K562 (cell line): ENCODE measurements at regions not wholly inside any gene's neighbourhood (a gene's known extent, or its start where the extent isn't known, plus 50 kb on each side); places are given as distances from the start of the nearest gene placed in this dataset.

Source experiments
- ATAC-seq: fragments of 200-7000 bp; cut with Tn5 transposase; 3 replicates; pipeline ENCODE4 v1.9.1; 2020; ENCODE audit warnings: moderate library complexity
- BruUV-seq: library from RNA; stranded (reverse); fragments of 400-500 nt; replicated peaks from 2 replicates; lab custom pipeline; 2021; lab: Mats Ljungman, UMichigan
- CTCF ChIA-PET: fragments of 300-600 bp; formaldehyde crosslinking; extraction: SDS; loops from one replicate; lab custom pipeline; 2021; ENCODE audit warnings: low intra/inter-chr PET ratio; lab: Yijun Ruan, JAX
- POLR2A ChIA-PET: fragments of 300-600, 350-650 bp; sonication (Branson Sonifier 250); formaldehyde crosslinking; extraction: SDS; loops from one replicate; lab custom pipeline; 2021; ENCODE audit warnings: antibody characterized with exemption, inconsistent platforms; lab: Yijun Ruan, JAX
- DNase-seq, 4 experiments: peaks; one replicate each; pipeline versions ENCODE4 v3.0.0 to v3.0.0-alpha.2; 2011 to 2018; ENCODE audit warnings: low spot score in 3 of 4, mixed read lengths in 3 of 4; ENCODE audit errors: extremely low read depth in 1 of 4
- FAIRE-seq: peaks from 2 replicates; lab custom pipeline; 2011; peaks lifted over from hg19 to GRCh38; lab: Jason Lieb, UNC
- H2AFZ ChIP-seq: 2 replicates; pipeline ENCODE4 v1.6.0; 2011; ENCODE audit warnings: low read depth, low read length, control low read depth, inconsistent platforms
- H3K27ac ChIP-seq: fragments of 200-600 bp; 3 replicates; pipeline ENCODE4 v1.8.0; 2011; ENCODE audit warnings: low read depth, mild to moderate bottlenecking, control low read depth, inconsistent platforms, low read length, moderate library complexity, mixed read lengths; ENCODE audit errors: extremely low read depth
- H3K27me3 ChIP-seq, 2 experiments: fragments of 300-600 bp in 1 of 2; 2 replicates in 1 of 2; 3 replicates in 1 of 2; pipeline versions ENCODE4 v1.6.0 to v1.8.0; 2011; ENCODE audit warnings: inconsistent platforms in 2 of 2, low read length in 2 of 2, mild to moderate bottlenecking in 1 of 2, mixed read lengths in 1 of 2, moderate library complexity in 1 of 2; ENCODE audit not compliant: control insufficient read depth in 2 of 2, insufficient read depth in 2 of 2
- H3K36me3 ChIP-seq: fragments of 300-600 bp; 3 replicates; pipeline ENCODE4 v1.8.0; 2011; ENCODE audit warnings: mild to moderate bottlenecking, low read length, inconsistent platforms; ENCODE audit not compliant: control insufficient read depth, insufficient read depth
- H3K4me1 ChIP-seq, 2 experiments: fragments of 200-600 bp in 1 of 2; replicated peaks in 1 of 2; 2 replicates in 1 of 2; 3 replicates in 1 of 2; pipeline versions ENCODE4 v1.5.1 to v1.8.0; 2011; ENCODE audit warnings: inconsistent platforms in 2 of 2, low read length in 2 of 2, mild to moderate bottlenecking in 1 of 2, mixed read lengths in 1 of 2, moderate library complexity in 1 of 2; ENCODE audit not compliant: control insufficient read depth in 2 of 2, insufficient read depth in 2 of 2
- H3K4me2 ChIP-seq: 2 replicates; pipeline ENCODE4 v1.6.1; 2011; ENCODE audit warnings: low read length, control low read depth, inconsistent platforms, mixed read lengths; ENCODE audit not compliant: insufficient read depth
- H3K4me3 ChIP-seq: fragments of 200-600 bp; sonication (generic), shearing (Covaris generic); 2 replicates; pipeline ENCODE4 v1.5.1; 2016; ENCODE audit warnings: control low read depth, inconsistent platforms
- H3K79me2 ChIP-seq: fragments of 200-600 bp; 3 replicates; pipeline ENCODE4 v1.8.0; 2011; ENCODE audit warnings: low read length, inconsistent platforms; ENCODE audit not compliant: control insufficient read depth, insufficient read depth
- H3K9ac ChIP-seq, 2 experiments: 2 replicates each; pipeline versions ENCODE4 v1.6.0 to v1.6.1; 2011; ENCODE audit warnings: low read depth in 2 of 2, low read length in 2 of 2, control low read depth in 1 of 2, inconsistent platforms in 1 of 2, mild to moderate bottlenecking in 1 of 2, mixed read lengths in 1 of 2; ENCODE audit not compliant: insufficient read depth in 1 of 2
- H3K9me1 ChIP-seq: one replicate; pipeline ENCODE4 v1.6.0; 2011; ENCODE audit warnings: inconsistent platforms, mild to moderate bottlenecking, low read length, moderate library complexity; ENCODE audit not compliant: control insufficient read depth, insufficient read depth
- H3K9me3 ChIP-seq: replicated peaks from 2 replicates; pipeline ENCODE4 v1.5.1; 2011; ENCODE audit warnings: low read depth, low read length, inconsistent platforms; ENCODE audit not compliant: control insufficient read depth, insufficient read depth
- H4K20me1 ChIP-seq: replicated peaks from 2 replicates; pipeline ENCODE4 v1.6.1; 2011; ENCODE audit warnings: low read length, inconsistent platforms, mixed read lengths; ENCODE audit not compliant: control insufficient read depth, insufficient read depth
- ASH1L ChIP-seq: fragments of 450-650 bp; IDR thresholded peaks from 2 replicates; pipeline ENCODE4 v1.6.1; 2018; ENCODE audit warnings: borderline replicate concordance, mild to moderate bottlenecking, low read depth; ENCODE audit not compliant: partially characterized antibody
- CEBPB ChIP-seq: fragments of 450-650 bp; IDR thresholded peaks from 2 replicates; pipeline ENCODE4 v1.6.1; 2016; ENCODE audit warnings: missing genetic modification characterization, missing compliant biosample characterization
- ETS1 ChIP-seq: conservative IDR thresholded peaks from 2 replicates; pipeline ENCODE4 v1.6.1; 2011; ENCODE audit warnings: low read depth, mild to moderate bottlenecking, low read length; ENCODE audit not compliant: control insufficient read depth
- FOS ChIP-seq: IDR thresholded peaks from 3 replicates; pipeline ENCODE4 v1.6.1; 2011; ENCODE audit not compliant: insufficient read length; ENCODE audit errors: extremely low read depth
- HOMEZ ChIP-seq: fragments of 250-450 bp; sonication (Bioruptor Pico); IDR thresholded peaks from 2 replicates; pipeline ENCODE4 v1.4.0; 2020; ENCODE audit warnings: mild to moderate bottlenecking, moderate library complexity
- ILF3 ChIP-seq: fragments of 450-650 bp; IDR thresholded peaks from 2 replicates; pipeline ENCODE4 v1.6.1; 2018; ENCODE audit warnings: antibody characterized with exemption, mild to moderate bottlenecking, moderate library complexity, borderline replicate concordance
- NFIC ChIP-seq: fragments of 450-650 bp; IDR thresholded peaks from 2 replicates; pipeline ENCODE4 v1.6.1; 2017; ENCODE audit warnings: mild to moderate bottlenecking, inconsistent platforms
- PTRF ChIP-seq: fragments of 450-650 bp; IDR thresholded peaks from 2 replicates; pipeline ENCODE4 v1.6.1; 2016; ENCODE audit warnings: mild to moderate bottlenecking, missing genetic modification characterization, missing compliant biosample characterization
- ZFP30 ChIP-seq: fragments of 250-450 bp; sonication (Bioruptor Pico); IDR thresholded peaks from 2 replicates; pipeline ENCODE4 v1.8.0; 2022; ENCODE audit warnings: moderate library complexity, mild to moderate bottlenecking, inconsistent platforms, borderline replicate concordance
- ZNF184 ChIP-seq: sonication (generic); formaldehyde crosslinking; IDR thresholded peaks from 2 replicates; pipeline ENCODE4 v1.5.0; 2020; ENCODE audit warnings: missing genetic modification reagents
- ZNF274 ChIP-seq: IDR thresholded peaks from 2 replicates; pipeline ENCODE4 v1.6.1; 2011; ENCODE audit warnings: low read depth, mild to moderate bottlenecking, low read length, moderate library complexity, borderline replicate concordance
- WGBS: fragments of 100-300 bp; shearing (Covaris generic); methylation state at CpG from one replicate; pipeline ENCODE4 v1.1.6; 2016; ENCODE audit warnings: low coverage, mixed read lengths; ENCODE audit not compliant: insufficient coverage; ENCODE audit errors: missing lambda C conversion rate; 5-methylcytosine and 5-hydroxymethylcytosine counted together
- in situ Hi-C: fragments of 300-500 bp; cut with MboI; formaldehyde crosslinking; loops from 4 replicates; pipeline ENCODE4 v1.15.0; 2018; ENCODE audit warnings: inconsistent platforms, mixed read lengths
- intact Hi-C: fragments of 100-400 bp; cut with micrococcal nuclease; formaldehyde crosslinking; loops from 2 replicates; pipeline ENCODE4 v1.14.2; 2022
- TF ChIP-seq, protein P1 (sequence below): fragments of 450-650 bp; formaldehyde crosslinking; IDR thresholded peaks from 2 replicates; pipeline ENCODE4 v1.4.0; 2020; ENCODE audit warnings: mild to moderate bottlenecking, moderate library complexity
- TF ChIP-seq, protein P2 (sequence below): fragments of 450-650 bp; IDR thresholded peaks from 2 replicates; pipeline ENCODE4 v1.6.1; 2018; ENCODE audit warnings: mild to moderate bottlenecking, low read depth; ENCODE audit not compliant: partially characterized antibody

DNA sequence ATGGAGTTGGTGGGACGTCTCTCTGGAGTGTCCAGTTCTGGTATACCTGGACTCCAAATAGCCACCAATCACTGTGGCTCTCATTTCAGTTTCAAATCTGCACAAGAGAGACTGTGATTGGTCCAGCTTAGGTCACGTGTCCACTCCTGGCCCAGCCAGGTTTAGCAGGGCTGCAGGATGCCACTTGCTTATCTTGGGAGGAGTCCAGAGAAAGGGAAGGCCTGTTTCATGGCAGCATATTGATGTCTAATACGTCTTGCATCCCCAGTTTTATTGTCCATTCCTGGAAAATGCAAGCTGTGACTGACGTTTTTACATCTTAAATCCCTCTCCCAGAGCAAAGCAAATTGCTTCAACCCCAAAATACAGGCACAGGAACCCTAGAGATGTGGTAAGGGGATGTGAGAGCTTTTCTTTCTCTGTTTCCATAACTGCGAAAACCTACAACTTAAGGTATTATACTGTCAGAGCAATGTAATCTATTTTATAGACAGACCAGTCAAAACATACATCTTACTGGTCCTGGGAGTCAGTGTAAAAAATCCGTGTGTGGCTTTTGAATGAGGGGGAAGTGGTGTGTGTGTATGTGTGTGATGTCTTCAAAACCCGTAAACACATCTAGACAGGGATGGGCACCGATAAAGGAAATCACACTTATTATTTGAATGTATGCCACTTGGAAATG, 274.4 kb downstream of the TLE3 start (continued):
- TF ChIP-seq ETS1: no peak
- TF ChIP-seq FOS: peak; percentile 50

GRCh38 chr15:69824075-69824876, 273.4 kb downstream of the TLE3 start:
- no peak overlapping the region for H3K27ac ChIP-seq
- TF ChIP-seq NFIC (no peak), ZNF274 (no peak), ASH1L (no peak), PTRF (tag) (no peak), CEBPB (tag) (no peak), ZFP30 (CRISPR knock-in tag) (no peak), ZNF184 (CRISPR knock-in tag) (no peak), ILF3 (no peak), HOMEZ (no peak)
- TF ChIP-seq, protein P1, sequence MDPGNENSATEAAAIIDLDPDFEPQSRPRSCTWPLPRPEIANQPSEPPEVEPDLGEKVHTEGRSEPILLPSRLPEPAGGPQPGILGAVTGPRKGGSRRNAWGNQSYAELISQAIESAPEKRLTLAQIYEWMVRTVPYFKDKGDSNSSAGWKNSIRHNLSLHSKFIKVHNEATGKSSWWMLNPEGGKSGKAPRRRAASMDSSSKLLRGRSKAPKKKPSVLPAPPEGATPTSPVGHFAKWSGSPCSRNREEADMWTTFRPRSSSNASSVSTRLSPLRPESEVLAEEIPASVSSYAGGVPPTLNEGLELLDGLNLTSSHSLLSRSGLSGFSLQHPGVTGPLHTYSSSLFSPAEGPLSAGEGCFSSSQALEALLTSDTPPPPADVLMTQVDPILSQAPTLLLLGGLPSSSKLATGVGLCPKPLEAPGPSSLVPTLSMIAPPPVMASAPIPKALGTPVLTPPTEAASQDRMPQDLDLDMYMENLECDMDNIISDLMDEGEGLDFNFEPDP (CRISPR knock-in tag): no peak
- TF ChIP-seq, protein P2, sequence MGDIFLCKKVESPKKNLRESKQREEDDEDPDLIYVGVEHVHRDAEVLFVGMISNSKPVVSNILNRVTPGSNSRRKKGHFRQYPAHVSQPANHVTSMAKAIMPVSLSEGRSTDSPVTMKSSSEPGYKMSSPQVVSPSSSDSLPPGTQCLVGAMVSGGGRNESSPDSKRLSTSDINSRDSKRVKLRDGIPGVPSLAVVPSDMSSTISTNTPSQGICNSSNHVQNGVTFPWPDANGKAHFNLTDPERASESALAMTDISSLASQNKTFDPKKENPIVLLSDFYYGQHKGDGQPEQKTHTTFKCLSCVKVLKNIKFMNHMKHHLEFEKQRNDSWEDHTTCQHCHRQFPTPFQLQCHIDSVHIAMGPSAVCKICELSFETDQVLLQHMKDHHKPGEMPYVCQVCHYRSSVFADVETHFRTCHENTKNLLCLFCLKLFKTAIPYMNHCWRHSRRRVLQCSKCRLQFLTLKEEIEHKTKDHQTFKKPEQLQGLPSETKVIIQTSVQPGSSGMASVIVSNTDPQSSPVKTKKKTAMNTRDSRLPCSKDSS: no peak
- TF ChIP-seq, all 486 proteins: peak for 0
- H3K9me3 ChIP-seq: no peaks in the 10 kb centered on the region
- DNase-seq (no peak), FAIRE-seq (no peak), ATAC-seq (no peak)
- H2AFZ ChIP-seq: no peak overlapping the region
- no peak overlapping the region for H3K4me2 ChIP-seq
- H3K9ac ChIP-seq: no peak overlapping the region
- H3K4me1 ChIP-seq: no peaks in the 10 kb centered on the region
- intact Hi-C loops: no loop called here
- in situ Hi-C loops: no loop called here
- CTCF ChIA-PET: no interaction called here
- no TSS peak for BruUV-seq
- H3K27me3 ChIP-seq: peaks cover 2 to 27% of the 10 kb centered on the region in 2 experiments; a peak in 4 of 5 replicates
- H3K9me1 ChIP-seq: no peaks in the 10 kb centered on the region
- 3% methylated on average over 9 of the region's 9 CpGs for WGBS
- H4K20me1 ChIP-seq: no peaks in the 10 kb centered on the region; the same call in 1 of the 2 replicates
- H3K36me3 ChIP-seq: no peaks in the 10 kb centered on the region
- no peak overlapping the region for H3K4me3 ChIP-seq
- no peaks in the 10 kb centered on the region for H3K79me2 ChIP-seq
- POLR2A ChIA-PET: interaction anchor here (0.7 kb wide), 1 partner anchor 324 kb away, joined by 3 read pairs; no protein-coding TSS in a partner anchor
